Kidney glomerular epithelial cell (primary cell): ENCODE measurements at regions not wholly inside any gene's neighbourhood (a gene's known extent, or its start where the extent isn't known, plus 50 kb on each side); places are given as distances from the start of the nearest gene placed in this dataset.

ENCODE experiments used
- DNase-seq: peaks from one replicate; lab custom pipeline; 2025; lab: John Stamatoyannopoulos, UW

DNA sequence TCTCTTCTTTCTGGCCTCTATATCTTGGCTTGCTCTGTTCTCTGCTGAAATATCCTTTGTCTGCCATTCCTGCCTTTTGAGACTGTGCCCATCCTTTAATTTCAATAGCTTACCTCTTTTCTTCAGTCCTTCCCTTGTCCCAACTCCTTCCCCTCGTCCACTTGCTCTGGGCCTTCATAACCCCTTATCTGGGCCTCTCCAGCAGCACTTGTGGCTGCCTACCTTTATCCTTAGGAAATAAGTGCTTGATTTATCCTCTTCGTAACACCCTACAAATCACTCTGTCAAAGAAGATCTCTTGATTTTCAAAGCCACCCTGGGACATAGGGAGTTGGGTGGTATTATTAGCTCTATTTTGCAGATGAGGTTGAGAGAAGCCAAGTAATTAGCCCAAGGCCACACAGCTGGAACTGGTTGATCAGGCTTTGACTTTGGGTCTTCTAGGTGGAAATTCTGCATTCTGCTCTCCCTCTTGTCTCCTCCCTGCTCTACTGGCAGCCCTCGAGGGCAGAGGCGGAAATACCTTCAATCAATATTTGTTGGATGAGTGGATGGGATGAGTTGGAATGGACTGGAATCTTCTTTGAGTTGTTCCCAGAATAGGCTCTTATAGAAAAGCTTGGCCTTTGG is 84.0 kb upstream of the TLE3 start:
- no peak for DNase-seq

DNA sequence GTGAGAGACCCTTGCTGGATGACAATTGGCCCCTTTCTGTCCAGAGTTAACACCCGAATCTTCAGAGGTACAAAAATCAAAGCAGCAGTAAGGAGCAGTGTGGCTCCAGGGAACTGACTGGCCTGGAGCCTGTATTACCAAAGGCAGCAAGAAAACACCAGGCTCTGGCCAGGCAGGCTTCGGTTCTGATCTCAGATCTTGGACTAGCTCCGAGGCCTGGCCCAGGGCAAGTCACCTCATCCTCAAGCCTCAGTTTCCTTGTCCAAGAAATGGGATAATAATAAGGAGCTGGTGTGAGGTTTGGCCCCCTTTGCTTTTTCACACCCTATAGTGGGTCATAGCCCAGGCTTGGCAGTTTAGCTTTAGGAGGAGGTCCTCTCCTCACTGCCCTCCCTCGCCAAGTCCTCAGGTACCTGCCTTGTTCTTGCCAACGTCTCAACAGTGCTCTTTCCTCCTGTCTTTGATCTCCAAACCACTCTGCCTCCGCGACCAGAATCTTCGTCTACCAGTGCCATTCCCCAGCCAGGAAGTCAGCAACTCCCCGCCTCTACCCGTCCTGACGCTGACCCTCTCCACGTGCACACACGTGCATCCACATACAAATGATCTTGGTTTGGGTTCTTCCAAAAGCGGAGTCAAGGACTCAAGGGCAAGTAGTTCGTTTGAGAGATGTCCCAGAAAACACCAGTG is 82.6 kb upstream of the TLE3 start:
- DNase-seq, result no peak

DNA sequence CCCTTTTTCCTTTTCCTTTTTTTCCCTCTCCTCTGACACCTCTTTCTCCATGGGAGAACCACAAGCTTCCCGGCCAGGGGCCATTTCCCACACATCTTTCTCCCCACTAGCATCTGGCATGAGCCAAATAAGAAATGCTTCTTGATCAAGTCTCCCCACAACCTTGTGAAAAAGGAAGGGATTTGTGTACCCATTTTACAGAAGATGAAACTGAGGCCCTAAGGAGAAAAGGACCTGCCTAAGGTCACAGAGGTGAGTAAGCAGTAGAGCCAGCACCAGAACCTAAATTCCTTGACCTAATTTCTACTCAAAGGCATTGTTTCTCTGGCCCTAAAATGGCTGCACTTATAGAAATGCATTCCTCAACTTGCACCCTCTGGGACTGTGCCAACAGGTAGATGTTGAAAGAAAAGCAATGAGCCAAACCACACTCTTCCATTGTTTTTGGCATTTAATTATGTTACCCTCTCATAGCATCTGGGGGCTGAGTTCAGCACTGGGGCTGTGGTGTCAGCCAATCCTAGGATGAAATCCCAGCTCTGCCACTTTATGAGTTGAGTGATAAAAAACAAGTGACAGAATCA is 81.7 kb upstream of the TLE3 start:
- no peak for DNase-seq

DNA sequence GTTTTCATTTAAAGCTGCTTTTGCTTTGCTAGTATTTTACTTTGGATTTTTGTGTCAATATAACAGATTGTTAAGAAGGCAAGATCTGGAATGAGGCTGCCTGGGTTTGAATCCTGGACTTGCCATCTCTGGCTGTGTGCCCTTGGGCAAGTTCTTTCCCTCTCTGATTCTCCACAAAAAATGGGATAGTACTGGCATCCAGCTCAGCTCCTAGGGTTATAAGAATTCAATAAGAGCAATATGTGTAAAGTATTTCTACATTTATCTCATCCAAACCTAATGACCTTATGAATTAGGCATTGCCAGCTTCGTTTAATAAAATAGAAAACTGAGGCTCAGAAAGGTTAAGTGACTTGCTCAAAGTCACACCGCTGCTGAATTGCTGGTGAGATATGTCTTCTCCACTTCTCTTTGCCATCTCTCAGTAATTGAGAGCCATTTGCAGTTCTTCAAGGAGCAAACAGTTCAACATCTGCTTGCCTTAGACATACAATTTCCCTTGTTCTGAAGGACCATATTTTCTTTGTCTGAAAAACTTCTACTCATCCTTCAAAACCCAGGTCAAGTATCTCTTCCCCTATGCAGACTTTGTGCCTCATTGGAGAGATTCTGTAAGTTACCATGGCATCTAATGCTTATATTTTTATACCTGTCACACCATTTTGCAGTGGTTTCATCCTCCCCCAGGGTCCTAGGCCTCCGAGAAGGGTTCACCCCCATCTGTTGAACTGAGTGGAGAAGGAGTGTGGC is 80.8 kb upstream of the TLE3 start:
- DNase-seq, result no peak

DNA sequence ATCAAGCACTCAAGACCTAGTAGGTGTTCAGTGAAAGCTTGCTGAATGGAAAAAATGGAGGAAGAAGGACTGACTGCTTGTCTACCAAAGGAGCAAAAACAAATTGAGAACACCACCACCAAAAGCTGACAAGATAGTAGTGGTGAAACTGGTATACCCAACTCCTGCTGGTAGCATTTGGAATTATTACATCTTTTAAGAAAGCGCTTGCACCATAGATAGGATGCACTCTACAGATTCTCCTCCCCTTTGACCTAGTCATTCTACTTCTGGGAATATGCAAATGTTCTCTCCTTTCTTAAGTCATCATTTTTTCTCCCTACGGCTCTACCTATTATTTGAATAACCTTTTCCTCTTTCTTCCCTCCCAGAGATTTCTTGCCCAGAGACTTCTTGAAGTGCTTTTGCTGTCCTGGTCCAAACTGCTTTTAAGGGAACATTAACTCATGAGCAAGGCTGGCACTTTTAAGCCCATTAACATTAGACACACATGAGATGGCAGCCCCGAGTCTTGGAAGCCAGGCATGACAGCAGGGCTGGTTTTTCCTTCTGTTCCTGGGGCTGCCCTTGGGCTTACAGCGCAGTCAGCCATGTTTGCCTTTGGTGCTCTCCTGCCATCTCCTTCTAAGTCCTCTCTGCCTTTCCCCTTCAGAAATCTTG is 75.0 kb upstream of the TLE3 start:
- DNase-seq, result no peak

DNA sequence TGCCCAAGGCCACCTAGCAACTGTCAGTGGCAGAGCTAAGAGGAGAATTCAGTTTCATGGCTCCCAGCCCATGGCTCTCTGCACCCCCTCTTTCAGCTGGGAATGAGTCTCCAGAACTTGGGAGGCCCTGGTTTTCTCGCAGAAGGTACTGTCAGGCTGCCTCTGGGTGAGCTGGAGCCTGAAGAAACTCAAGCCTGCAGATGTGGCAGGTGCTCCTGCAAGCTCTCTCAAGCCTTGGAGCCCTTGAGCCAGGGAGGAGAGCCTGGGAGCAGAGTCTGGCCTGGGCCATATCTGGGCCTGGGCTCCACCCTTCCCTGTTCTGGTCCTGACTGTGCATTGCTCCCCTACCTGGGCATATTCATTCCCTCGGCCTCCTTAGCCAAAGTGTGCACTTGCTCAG is 74.4 kb upstream of the TLE3 start:
- no peak for DNase-seq

DNA sequence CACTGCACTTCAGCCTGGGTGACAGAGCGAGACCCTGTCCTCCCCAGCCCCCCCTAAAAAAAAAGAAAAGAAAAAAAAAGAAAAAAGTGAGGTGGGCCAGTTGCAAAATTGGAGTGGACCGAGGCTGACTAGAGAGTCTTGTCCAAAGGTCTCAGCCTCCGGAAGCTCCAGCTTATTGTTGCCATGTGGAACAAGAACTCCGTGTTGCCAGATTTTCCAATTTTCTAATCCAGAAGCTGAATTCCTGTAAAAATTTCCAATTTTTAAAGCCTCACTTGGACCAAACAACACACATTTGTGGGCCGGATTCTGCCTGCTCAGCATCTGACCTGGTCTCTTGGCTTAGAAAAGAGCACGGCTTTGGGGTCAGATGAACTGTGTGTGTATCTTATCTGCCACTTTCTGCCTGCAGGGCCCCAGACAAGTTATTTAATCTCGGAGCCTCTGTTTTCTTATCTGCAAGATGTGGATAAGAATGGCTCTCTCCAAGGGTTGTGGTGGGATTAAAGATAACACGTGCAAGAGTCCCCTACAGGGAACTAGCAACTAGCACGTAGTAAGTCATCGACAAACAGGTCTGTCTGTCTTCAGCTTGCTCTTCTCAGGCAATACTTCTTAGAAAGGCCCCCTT is 73.7 kb upstream of the TLE3 start:
- DNase-seq, result no peak

DNA sequence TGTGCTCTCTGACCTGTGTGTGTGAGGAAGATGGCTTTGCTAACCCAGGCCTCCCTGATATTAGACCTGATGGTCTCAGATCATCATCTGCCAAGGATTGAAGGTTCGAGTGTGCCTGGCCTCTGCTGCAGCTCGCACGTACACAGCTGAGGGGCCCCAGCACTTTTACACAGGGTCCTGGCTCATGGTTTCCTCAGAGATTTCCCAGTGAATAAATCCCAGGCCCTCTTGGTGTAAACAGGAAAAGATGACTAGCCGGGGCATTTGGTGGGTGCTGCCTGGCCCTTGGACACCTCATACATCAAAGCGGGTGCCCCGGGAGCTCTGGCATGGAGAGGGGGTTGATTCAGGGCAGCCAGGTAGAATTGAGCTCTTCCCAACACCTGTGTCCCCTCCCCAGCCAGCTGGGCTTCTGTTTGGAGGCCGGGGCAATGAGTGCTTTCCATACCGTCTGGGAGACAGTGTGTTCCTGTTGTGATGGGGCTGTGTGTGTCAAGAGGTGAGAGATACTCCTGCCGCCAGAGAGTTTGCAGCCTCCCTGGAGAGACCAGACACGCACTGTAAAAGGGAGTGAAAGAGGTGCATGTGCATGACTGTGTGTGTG is 72.5 kb upstream of the TLE3 start:
- DNase-seq, result no peak

DNA sequence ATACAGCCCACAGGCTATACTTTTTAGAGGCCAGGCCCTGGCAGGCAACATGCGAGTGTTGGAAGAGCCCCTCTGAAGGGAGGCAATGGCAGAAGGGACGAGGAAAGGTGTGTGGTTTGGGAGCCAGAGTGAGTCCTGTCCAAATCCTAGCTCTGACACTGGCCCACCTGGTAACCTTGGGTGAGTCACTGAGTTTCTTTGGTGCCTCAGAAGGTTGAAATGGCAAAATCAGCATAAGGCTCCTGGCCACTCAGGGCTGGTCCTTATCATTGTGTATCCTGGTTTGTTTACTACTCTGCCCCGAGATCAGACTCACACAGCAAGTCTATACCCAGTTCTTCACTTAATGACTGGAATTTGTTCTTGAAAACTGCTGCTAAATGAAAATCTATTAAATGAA is 71.4 kb upstream of the TLE3 start:
- DNase-seq, result no peak

DNA sequence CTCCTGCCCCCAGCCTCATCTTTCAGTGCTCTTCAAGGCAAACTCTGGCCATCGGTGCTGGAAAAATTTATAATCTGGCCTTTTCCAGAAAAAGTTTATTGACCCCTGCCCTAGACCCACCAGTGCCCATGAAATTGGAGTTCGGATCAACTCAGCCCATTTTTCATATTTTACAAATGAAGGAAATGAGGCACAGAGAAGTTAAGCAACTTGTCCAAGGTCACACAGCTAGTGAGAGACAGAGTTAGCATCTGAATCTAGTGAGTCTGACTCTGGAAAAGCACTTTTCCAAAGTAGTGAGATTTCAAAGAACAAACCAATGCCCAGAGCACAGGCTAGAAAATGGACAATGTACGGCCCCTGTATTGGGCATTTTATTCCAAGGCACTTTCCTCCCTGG is 69.4 kb upstream of the TLE3 start:
- DNase-seq, result no peak

DNA sequence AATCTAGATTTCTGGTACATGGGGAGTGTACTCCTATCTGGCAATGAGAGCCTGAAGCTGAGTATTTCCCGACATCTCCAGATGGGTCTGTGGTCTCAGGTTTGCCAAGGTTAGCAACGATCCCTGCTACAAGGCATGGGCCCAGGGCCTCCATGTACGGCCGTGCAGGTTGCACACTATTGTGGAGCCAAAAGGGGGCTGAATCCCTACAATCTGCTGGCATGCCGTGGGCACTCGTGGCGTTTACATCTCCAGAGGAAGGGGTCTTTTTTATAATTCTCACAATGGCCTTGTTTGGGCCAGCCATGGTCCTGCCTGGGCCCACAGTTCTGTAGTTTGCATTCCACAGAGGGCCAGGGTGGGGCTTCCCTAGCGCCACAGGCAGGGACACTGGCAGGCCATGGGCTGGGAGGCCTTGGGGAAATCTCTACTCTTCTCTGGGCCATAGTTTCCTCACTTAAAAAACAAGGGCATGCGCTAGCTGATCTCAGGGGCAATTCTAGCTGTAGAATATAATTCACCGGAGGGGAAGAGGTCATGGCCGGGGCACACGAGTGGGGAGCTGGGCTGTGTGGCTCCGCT is 68.9 kb upstream of the TLE3 start:
- DNase-seq, result no peak

DNA sequence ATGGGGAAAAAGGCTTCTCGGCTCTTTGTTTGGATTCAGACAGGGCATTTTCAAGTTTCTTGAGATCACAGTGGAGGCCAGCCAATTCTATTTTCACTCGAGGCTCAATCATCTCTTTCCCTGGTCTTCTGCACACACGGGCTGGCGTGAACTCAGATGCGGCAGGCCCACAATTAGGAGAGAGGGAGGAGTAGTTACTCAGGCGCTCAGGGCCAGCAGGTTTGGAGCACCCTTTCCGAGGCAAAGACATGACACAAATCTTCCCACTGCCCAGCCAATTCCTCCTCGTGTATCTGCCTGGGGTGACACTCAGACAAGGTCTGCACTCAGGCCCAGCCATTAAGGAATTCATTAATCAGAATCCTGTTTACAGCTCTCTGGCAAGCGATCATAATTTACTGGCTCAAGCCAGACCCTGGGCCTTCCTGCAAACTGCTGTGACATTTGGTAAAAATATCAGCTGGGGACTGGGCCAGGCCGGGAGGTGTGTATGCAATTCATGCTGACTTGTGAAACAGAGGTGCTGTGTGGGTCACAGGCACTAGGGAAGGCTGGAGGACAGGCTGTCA is 68.1 kb upstream of the TLE3 start:
- no peak for DNase-seq

DNA sequence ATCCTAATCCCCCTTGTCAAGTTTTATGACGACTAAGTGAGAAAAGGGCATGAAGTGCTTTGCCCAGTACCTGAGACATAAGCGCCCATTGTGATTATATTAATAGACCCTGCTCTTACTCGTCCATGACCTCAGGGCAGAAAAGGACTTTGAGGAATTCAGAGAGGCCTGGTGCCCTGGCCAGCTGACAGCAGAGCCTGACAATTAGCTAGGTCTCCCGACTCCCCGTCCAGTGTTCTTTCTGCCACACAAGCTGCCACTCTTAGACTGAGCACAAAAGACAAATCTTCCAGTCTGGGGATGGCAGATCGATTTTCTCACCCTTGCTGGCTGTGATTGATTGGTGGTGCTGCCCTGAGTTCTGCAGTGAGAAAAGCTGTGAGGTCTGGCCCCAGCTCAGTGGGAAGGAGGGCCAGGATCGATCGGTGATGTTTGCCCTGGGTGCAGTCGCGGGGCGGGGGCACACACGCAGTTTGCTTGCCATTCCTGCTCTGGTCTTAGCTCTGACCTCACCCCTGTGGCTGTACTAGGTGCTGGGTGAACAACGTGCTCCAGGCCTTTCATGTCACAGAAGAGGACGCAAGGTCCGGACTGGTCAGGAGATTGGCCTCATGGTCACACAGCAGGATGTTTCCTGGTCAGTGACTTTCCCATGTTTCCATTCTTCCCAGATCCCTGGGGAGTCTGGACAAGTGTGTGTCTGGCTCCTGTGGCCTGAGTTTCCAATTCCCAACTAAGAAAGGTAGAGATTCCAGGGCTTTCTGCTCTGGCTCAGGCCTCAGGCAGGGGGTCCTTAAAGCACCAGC is 67.4 kb upstream of the TLE3 start:
- no peak for DNase-seq

DNA sequence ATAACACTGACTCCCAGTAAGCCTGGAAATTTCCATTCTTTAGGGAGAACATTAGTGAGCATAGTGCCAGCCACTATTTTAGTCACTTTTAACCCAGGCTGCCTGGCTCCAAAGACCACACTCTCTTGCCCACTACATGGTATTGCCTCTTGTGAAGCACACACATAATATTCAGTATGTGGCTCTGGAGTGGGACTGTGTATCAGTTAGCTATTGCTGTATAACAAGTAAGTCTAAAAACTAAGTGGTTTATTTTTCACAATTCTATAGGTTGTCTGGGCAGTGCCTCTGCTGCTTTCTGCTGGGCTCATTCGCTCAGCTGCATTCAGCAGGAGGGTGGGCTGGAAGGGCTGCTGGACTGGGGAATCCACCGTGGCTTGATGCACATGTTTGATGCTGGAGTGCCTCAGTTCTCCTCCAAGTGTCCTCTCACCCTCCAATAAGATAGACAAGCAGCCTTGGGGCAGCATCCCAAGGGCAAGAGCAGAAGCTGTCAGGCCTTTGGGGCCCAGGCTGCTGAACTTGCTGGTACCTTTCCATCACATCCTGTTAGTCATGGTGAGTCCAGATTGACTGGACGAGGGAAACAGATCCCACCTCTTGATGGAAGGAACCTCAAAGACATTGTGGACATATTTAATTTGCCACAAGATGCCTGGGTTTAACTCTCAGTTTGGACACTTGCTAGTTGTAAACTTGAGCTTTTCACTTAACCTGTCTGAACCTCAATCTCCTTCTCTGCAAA is 66.6 kb upstream of the TLE3 start:
- no peak for DNase-seq

DNA sequence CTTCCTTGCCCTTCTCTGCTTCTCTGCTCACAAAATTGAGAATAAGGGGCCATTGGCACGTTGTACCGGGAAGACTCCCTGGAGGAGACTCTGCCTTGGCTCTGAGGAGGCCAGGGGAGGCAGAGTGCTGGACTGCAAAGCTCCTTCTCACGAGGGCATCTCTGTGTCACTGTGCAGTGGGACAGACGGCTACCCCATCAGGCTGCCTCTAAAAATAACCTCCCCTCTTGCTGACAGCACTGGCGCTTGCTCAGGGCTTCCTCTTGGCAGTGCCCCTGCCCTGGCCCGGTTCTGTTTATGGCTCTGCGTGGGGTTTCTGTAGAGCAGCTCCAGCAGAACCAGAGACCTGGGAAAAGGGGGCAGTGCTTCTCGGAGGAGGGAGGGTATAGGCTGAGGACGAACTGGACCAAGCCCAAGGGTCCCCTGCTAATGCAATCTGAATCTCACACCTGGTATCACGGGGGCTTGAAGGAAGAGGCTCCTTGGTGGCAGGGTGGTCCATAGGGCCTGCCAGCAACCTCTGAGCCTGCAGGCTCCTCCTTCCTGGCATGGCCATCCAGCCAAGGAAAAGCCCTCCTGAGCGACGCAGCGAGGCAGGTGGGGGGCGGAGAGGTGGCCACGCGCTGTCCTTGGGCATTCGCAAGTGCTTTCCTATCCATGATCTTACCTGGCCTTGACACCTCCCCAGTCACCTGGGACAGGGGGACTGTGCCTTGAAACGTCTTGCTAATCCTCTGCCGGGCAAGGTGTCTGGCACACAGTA is 63.3 kb upstream of the TLE3 start:
- DNase-seq, result no peak

DNA sequence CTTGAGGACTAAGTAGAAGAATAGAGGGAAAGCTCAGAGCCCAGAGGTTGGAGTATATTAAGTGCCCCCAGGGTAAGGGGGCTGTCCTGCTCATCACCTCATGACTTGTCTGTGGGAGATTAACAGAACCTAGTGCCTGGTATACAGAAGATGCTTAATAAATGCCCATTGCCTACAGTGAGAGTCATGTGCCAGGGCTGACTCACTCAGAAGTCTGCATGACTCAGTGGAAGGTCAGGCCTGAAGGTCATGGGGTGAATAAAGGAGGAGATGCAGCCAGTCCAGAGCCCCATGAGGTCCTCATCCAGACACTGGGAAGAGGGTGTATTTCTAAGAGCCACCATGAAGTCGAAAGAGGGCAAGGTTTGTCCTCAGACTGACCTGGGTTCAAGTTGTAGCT is 62.5 kb upstream of the TLE3 start:
- no peak for DNase-seq

DNA sequence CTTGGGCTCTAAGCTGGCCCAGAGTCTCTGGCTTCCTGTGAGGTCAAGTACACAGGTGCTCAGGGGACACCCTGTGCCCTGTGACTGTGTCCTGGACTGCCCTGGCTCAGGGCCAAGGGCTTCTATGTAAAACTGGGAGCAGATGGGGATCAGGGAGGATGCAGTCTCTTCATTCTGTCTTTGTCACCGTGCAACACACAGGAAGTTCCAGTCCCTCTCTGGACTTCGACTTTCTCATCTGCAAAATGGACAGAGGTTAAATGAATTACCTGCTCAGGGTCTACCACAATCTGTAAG is 61.9 kb upstream of the TLE3 start:
- no peak for DNase-seq

DNA sequence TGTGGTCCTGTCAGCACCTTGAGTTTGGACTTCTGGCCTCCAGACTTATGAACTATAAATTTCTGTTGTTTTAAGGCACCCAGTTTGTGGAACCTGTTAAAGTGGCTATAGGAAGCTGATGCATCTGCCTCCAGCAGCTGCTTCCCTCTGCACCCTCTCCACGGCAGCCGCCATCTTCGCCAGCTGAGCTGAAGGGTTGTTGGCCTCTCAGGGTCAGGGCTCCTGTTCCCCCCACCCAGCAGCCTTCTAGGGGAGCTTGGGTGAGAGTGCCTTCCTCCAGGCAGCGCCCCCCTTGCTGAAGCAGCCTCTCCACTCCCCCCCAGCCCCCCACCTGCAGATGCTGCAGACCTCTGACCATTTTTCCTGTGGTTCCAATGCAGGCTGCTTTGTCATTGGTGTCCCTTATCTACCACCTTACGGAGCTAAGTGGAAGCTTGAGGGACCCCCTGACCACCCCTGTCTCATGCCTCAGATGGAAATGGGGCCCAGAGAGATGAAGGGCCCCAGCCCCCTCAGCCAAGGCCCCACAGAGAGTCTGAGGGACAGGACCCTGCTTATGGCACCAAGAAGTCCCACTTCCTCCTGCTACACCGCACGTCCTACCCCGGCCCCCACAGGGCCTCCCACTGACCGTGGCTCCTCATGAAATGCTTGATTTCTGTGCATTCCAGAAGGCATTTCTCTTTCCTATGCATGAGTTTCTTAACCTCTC is 61.4 kb upstream of the TLE3 start:
- no peak for DNase-seq
